Lower lobe of right lung (tissue), 2 donors: ENCODE measurements at regions not wholly inside any gene's neighbourhood (a gene's known extent, or its start where the extent isn't known, plus 50 kb on each side); places are given as distances from the start of the nearest gene placed in this dataset.

ENCODE experiments used
- ATAC-seq, 2 donors: fragments of 200-7000 bp; cut with Tn5 transposase; one replicate each; pipeline ENCODE4 v1.9.1; 2020 to 2022; ENCODE audit warnings: mild to moderate bottlenecking in 2 of 2, moderate library complexity in 2 of 2
- DNase-seq: peaks from one replicate; pipeline ENCODE4 v3.0.0-alpha.2; 2020
- H3K27ac ChIP-seq: fragments of 200-600 bp; one replicate; pipeline ENCODE4 v1.8.0; 2022
- H3K27me3 ChIP-seq: fragments of 200-600 bp; one replicate; pipeline ENCODE4 v1.8.0; 2022; ENCODE audit warnings: low read depth
- H3K36me3 ChIP-seq: fragments of 200-600 bp; one replicate; pipeline ENCODE4 v1.8.0; 2022; ENCODE audit warnings: mild to moderate bottlenecking
- H3K4me1 ChIP-seq: fragments of 200-600 bp; one replicate; pipeline ENCODE4 v1.8.0; 2022
- H3K4me3 ChIP-seq: fragments of 200-600 bp; one replicate; pipeline ENCODE4 v1.8.0; 2022; ENCODE audit warnings: mild to moderate bottlenecking
- H3K9me3 ChIP-seq: fragments of 200-600 bp; one replicate; pipeline ENCODE4 v1.8.0; 2022
- intact Hi-C: fragments of 100-400 bp; cut with DNase I; formaldehyde crosslinking; loops from one replicate; pipeline ENCODE4 v1.11.0; 2022
- TF ChIP-seq, protein P1 (sequence below): fragments of 200-600 bp; IDR thresholded peaks from one replicate; pipeline ENCODE4 v1.8.0; 2022; ENCODE audit warnings: antibody characterized with exemption, mild to moderate bottlenecking
- donor health status: DM: no; HTN: yes; CAD: no; lungs with severe emphysema.

- Histone ChIP-seq H3K4me3 (no peak overlapping the region), H3K9me3 (no peaks in the 10 kb centered on the region), H3K27ac (no peak overlapping the region), H3K4me1 (no peaks in the 10 kb centered on the region), H3K36me3 (no peaks in the 10 kb centered on the region), H3K27me3 (no peaks in the 10 kb centered on the region)
- intact Hi-C loops: no loop called here
- DNase-seq (no peak), ATAC-seq (no peak)
- TF ChIP-seq, protein P1, sequence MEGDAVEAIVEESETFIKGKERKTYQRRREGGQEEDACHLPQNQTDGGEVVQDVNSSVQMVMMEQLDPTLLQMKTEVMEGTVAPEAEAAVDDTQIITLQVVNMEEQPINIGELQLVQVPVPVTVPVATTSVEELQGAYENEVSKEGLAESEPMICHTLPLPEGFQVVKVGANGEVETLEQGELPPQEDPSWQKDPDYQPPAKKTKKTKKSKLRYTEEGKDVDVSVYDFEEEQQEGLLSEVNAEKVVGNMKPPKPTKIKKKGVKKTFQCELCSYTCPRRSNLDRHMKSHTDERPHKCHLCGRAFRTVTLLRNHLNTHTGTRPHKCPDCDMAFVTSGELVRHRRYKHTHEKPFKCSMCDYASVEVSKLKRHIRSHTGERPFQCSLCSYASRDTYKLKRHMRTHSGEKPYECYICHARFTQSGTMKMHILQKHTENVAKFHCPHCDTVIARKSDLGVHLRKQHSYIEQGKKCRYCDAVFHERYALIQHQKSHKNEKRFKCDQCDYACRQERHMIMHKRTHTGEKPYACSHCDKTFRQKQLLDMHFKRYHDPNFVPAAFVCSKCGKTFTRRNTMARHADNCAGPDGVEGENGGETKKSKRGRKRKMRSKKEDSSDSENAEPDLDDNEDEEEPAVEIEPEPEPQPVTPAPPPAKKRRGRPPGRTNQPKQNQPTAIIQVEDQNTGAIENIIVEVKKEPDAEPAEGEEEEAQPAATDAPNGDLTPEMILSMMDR: no peak
These were observed 296.3 kb downstream of the PCDH7 start for GRCh38 chr4:31016322-31017061.

DNA sequence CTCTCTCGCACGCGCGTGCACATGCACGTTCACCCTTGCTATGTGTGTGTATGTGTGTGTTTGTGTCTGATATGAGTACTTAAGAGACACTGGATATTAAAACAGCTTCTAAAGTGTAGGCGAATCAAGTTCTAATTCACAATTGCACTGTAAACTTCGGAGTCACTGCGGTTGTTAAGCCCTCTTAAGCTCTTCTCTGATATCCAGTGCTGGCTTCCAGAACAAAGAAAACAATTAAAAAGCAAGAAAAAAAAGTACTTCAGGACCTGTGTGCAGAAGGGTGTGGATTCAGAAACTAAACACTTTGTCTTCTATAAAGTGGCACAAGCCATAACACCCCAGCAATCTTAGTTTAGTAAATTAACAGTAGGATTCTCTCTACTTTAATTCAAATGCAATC lies 300.2 kb downstream of the PCDH7 start:
- Histone ChIP-seq H3K27ac (no peak overlapping the region), H3K9me3 (no peaks in the 10 kb centered on the region), H3K4me3 (no peak overlapping the region), H3K4me1 (no peaks in the 10 kb centered on the region), H3K36me3 (no peaks in the 10 kb centered on the region), H3K27me3 (no peaks in the 10 kb centered on the region)
- DNase-seq (no peak), ATAC-seq (no peak)
- TF ChIP-seq, protein P1: no peak
- intact Hi-C loops: no loop called here

- no peak for ATAC-seq
- TF ChIP-seq, protein P1: no peak
These were observed 300.8 kb downstream of the PCDH7 start for GRCh38 chr4:31021008-31021407.

DNA sequence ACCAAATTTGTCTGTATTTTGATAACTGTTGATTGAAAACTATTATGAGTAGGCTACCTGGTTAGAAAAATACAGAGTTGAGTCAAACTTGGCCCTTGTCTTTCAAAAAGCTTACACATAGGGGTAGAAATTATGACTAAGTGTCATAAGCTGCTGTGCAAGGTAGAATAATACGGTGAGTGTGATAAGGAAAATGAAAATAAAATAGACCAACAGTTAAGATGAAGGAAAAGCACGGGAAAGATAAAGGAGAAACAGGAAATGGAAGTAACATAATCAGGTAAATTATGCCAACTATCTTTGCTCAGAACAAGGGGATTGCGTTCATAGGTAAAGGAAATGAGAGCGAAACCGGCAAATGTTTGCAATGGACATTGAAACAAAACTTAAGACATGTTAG lies 302.5 kb downstream of the PCDH7 start:
- TF ChIP-seq, protein P1: no peak

More at GRCh38 chr4:31021008-31021407, 300.8 kb downstream of the PCDH7 start:
- no peaks in the 10 kb centered on the region for H3K27me3 ChIP-seq
- no peaks in the 10 kb centered on the region for H3K4me1 ChIP-seq
- no peak for DNase-seq
- H3K9me3 ChIP-seq: no peaks in the 10 kb centered on the region
- intact Hi-C loops: no loop called here
- no peak overlapping the region for H3K27ac ChIP-seq
- no peak overlapping the region for H3K4me3 ChIP-seq
- no peaks in the 10 kb centered on the region for H3K36me3 ChIP-seq

DNA sequence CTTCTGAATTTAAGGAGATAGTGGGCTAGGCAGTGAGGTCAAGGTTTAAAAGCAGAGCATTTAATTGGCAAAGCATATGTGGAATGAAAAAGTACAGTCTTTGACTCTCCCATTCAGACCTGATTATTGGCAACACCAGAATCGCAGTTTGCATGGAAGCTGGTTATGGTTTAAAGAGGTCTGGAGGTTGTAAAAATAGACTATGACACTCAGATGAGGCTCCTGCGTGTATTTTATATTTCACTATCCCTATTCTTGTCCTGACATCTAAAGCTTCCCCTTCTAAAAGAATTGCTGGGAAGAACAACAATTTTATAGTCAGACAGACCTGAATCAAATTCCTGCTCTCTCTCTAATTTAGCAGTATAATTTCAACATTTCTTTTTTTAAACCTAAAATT lies 302.9 kb downstream of the PCDH7 start:
- intact Hi-C loops: no loop called here
- H3K4me1 ChIP-seq: no peaks in the 10 kb centered on the region
- no peaks in the 10 kb centered on the region for H3K9me3 ChIP-seq
- H3K27ac ChIP-seq: no peak overlapping the region
- ATAC-seq: no peak
- no peak overlapping the region for H3K4me3 ChIP-seq
- TF ChIP-seq, protein P1: no peak
- no peaks in the 10 kb centered on the region for H3K36me3 ChIP-seq
- DNase-seq: no peak
- H3K27me3 ChIP-seq: no peaks in the 10 kb centered on the region

More for the DNA sequence above, 302.5 kb downstream of the PCDH7 start:
- no peaks in the 10 kb centered on the region for H3K9me3 ChIP-seq
- H3K4me1 ChIP-seq: no peaks in the 10 kb centered on the region
- no peak for ATAC-seq
- no peak overlapping the region for H3K4me3 ChIP-seq
- intact Hi-C loops: no loop called here
- no peak overlapping the region for H3K27ac ChIP-seq
- H3K27me3 ChIP-seq: no peaks in the 10 kb centered on the region
- no peak for DNase-seq
- H3K36me3 ChIP-seq: no peaks in the 10 kb centered on the region
